ENCODE measurements at regions not wholly inside any gene's neighbourhood (a gene's known extent, or its start where the extent isn't known, plus 50 kb on each side); places are given as distances from the start of the nearest gene placed in this dataset.

DNA sequence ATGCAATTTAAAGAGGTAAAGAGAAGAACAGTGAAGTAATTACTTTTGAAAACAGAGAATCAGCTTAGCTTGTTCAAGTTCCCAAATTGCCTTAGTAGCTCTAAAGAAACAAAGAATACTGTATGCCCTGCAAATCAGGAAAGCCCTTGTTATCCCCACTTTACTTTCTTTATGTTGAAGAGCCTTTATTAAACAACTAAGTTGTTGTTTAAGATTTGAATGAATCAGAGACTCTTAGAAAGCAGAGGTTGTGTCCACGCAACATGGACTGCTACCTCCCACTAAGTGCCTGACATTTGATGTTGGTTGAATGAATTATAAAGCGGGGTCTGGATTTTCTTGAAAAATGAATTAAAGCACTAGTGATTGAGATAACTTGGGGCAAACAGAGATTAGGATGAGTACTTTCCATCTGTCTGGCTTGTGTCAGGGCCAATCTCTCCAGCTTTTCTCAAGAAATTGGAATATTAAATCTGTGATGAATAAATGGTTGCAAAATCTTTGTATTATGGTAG is 214.7 kb downstream of the POSTN start:
- no peaks in the 10 kb centered on the region for H3K27me3 Mint-ChIP-seq
- CTCF ChIA-PET, result no interaction called here
- H3K36me3 Mint-ChIP-seq (ENCODE audit: low read depth), result no peaks in the 10 kb centered on the region
- no peak for DNase-seq
- H3K27ac Mint-ChIP-seq, result no peak overlapping the region
- H3K4me3 Mint-ChIP-seq, result no peak overlapping the region
- H3K9me3 Mint-ChIP-seq, result peaks cover 3% of the 10 kb centered on the region
- POLR2A ChIA-PET, result no interaction called here
- H3K4me1 Mint-ChIP-seq, result no peaks in the 10 kb centered on the region

DNA sequence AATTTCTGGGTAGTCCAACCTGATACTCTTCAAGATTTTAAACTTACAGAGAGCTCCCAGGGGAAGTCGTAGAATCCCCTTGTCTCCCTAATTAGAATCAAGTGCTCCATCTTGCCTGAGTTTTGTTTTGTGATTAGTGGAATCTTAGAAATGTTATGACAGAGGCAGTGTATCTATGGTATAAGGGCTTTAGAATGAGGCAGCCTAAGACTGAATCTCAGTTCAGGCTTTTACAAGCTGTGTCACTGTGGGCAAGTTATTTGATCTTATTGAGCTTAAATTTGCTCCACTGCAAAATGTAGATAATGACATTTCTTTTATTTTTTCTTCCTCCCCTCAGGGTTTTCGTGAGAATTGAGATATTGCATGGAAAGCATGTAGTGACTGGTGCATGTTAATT is 215.5 kb downstream of the POSTN start:
- Mint-ChIP-seq H3K27me3 (no peaks in the 10 kb centered on the region), H3K27ac (no peak overlapping the region), H3K4me3 (no peak overlapping the region), H3K9me3 (peaks cover 3% of the 10 kb centered on the region), H3K4me1 (no peaks in the 10 kb centered on the region), H3K36me3 (ENCODE audit: low read depth) (no peaks in the 10 kb centered on the region)
- DNase-seq, result no peak
- ChIA-PET CTCF (no interaction called here), POLR2A (no interaction called here)

DNA sequence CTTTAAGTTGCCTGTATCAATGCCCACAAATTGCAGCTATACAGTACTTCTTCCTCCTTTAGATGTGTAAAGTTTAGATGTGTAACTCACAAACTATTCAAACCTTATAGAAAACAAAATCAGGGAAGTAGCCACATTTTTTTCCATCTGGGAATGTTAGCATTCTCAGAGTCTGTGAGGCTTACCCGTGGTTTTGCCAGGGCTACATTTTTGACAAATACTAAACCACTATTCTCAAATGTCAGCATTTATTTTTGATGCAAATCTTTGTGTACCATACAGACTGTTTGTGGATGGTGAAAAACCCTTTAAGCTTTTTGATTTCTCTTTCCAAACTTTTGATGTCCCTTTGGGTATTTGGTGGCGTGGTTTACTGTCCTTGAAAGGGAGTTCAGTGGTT is 216.4 kb downstream of the POSTN start:
- Mint-ChIP-seq H3K4me3 (no peak overlapping the region), H3K27me3 (no peaks in the 10 kb centered on the region), H3K4me1 (no peaks in the 10 kb centered on the region), H3K9me3 (no peaks in the 10 kb centered on the region), H3K27ac (no peak overlapping the region), H3K36me3 (ENCODE audit: low read depth) (no peaks in the 10 kb centered on the region)
- ChIA-PET CTCF (no interaction called here), POLR2A (no interaction called here)
- DNase-seq, result no peak

DNA sequence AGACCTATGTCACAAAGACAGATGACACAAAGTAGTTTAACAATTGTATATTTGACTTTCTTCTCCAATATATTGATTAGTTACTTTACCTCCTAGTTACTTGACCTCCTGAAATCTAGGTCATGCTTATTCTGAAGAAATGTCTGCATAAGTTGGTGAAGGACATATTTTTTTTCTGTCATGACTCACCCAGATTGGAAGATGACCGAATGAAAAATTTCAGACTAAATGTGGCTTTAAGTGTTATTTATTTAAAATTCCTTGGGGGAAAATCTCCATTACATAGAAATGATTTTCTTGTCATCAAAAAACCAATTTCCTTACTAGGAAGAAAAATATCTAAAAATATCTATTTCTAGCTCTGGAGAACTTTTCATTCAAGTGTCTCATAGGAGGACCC is 217.1 kb downstream of the POSTN start:
- Mint-ChIP-seq H3K27me3 (no peaks in the 10 kb centered on the region), H3K36me3 (ENCODE audit: low read depth) (no peaks in the 10 kb centered on the region), H3K4me1 (no peaks in the 10 kb centered on the region), H3K9me3 (no peaks in the 10 kb centered on the region), H3K27ac (no peak overlapping the region), H3K4me3 (no peak overlapping the region)
- POLR2A ChIA-PET, result no interaction called here
- DNase-seq, result no peak
- CTCF ChIA-PET, result no interaction called here

DNA sequence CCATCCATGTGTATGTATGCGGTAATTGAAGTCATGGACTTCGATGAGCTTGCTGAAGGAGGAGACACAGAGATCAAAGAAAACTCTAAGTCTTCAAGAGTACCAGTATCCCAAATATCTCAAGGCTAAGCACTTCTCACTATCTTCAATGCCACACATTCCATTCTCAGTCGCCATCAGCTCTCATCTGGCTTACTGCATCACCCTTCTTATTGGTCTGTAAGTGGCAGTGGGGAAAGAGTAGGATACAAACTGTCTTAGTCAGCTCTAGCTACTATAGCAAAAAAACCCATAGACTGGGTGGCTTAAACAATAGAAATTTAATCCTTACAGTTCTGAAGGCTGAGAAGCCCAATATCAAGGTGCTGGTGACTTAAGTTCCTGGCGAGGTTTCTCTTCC is 218.7 kb downstream of the POSTN start:
- DNase-seq, result no peak
- Mint-ChIP-seq H3K27ac (no peak overlapping the region), H3K4me3 (no peak overlapping the region), H3K9me3 (no peaks in the 10 kb centered on the region), H3K27me3 (no peaks in the 10 kb centered on the region), H3K4me1 (no peaks in the 10 kb centered on the region), H3K36me3 (ENCODE audit: low read depth) (no peaks in the 10 kb centered on the region)
- POLR2A ChIA-PET, result no interaction called here
- CTCF ChIA-PET, result no interaction called here

DNA sequence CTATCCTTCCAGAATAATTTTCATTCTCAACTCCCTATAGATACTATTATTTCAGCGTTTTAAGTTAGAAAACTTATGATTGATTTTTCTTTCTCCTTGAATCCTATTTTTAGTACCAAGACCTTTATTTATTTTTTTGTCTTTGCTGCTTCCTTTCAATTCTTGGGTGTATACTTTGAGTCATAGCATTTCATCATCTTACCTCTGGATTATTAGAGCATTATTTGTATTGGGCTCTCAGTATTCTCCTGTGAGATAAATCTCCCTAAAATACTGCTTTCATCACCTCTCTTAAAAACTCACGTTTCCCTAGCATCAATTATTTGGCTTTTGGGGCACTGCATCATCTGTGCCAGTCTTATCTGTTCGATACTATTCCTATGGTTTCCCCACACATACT is 222.8 kb downstream of the POSTN start:
- no peak for DNase-seq
- H3K4me3 Mint-ChIP-seq, result no peak overlapping the region
- no peaks in the 10 kb centered on the region for H3K27me3 Mint-ChIP-seq
- H3K27ac Mint-ChIP-seq, result no peak overlapping the region
- no peaks in the 10 kb centered on the region for H3K9me3 Mint-ChIP-seq
- H3K4me1 Mint-ChIP-seq, result no peaks in the 10 kb centered on the region
- ChIA-PET POLR2A (no interaction called here), CTCF (no interaction called here)
- H3K36me3 Mint-ChIP-seq (ENCODE audit: low read depth), result no peaks in the 10 kb centered on the region

DNA sequence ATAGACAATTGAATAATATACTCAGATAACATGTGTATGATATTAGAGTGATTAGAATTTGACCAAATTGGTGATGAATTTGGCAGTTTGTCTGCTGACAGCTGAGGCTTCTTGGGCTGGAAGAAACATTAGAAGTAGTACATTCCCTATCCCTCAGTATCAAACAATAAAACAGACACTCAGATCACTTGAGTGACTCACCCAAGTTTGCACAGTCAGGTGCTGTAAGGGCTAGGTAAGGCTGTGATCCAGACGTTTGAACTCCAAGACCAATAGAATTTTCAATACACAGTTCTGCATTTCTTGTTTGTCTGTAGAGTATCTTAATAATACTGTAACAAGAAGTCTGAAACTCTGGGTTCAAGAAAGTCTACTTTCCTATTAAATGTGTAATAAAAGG is 223.5 kb downstream of the POSTN start:
- Mint-ChIP-seq H3K4me1 (no peaks in the 10 kb centered on the region), H3K9me3 (no peaks in the 10 kb centered on the region), H3K36me3 (ENCODE audit: low read depth) (no peaks in the 10 kb centered on the region), H3K27me3 (no peaks in the 10 kb centered on the region), H3K27ac (no peak overlapping the region), H3K4me3 (no peak overlapping the region)
- CTCF ChIA-PET, result no interaction called here
- DNase-seq, result no peak
- POLR2A ChIA-PET, result no interaction called here

DNA sequence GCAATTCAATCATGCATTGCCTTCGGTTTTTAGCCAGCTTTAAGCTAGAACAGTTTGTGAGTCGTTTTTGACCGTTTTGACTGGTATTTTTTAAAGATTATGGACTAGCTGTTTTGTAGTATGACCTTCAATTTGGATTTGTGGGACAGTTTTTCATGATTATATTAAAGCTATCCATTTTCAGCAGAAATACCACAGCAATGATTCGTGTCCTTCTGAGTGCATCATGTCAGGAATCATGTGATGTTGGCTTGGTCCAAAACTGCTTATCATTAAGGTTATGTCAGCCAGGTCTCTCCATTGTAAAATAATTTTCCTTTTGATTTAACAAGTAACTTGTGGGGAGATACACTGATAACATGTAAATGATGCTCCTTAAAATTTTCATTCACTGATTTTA is 229.0 kb downstream of the POSTN start:
- H3K4me3 Mint-ChIP-seq, result no peak overlapping the region
- ChIA-PET CTCF (no interaction called here), POLR2A (no interaction called here)
- no peaks in the 10 kb centered on the region for H3K4me1 Mint-ChIP-seq
- no peaks in the 10 kb centered on the region for H3K9me3 Mint-ChIP-seq
- no peak for DNase-seq
- H3K27me3 Mint-ChIP-seq, result no peaks in the 10 kb centered on the region
- no peak overlapping the region for H3K27ac Mint-ChIP-seq
- no peaks in the 10 kb centered on the region for H3K36me3 Mint-ChIP-seq (ENCODE audit: low read depth)

DNA sequence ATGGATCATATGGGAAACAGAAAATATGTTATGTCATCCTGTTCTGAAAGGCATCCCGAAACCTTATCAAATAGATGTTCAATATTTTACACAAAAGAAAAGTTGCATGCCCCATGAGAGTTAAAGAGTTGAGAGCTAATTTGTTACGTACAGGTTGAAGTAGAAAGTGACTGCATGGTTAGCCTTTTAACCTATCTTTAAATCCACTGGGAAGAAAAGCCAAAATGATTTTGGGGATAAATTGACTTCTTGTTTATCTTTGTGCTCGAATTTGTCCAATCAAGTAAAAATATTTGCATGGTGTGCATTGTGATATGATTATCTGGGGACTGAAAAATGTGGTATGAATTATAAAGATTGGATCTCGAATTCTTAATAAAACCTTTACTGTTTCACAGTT is 230.1 kb downstream of the POSTN start:
- CTCF ChIA-PET, result no interaction called here
- Mint-ChIP-seq H3K27me3 (no peaks in the 10 kb centered on the region), H3K9me3 (no peaks in the 10 kb centered on the region), H3K4me1 (no peaks in the 10 kb centered on the region), H3K36me3 (ENCODE audit: low read depth) (no peaks in the 10 kb centered on the region), H3K27ac (no peak overlapping the region), H3K4me3 (no peak overlapping the region)
- POLR2A ChIA-PET, result no interaction called here
- no peak for DNase-seq

DNA sequence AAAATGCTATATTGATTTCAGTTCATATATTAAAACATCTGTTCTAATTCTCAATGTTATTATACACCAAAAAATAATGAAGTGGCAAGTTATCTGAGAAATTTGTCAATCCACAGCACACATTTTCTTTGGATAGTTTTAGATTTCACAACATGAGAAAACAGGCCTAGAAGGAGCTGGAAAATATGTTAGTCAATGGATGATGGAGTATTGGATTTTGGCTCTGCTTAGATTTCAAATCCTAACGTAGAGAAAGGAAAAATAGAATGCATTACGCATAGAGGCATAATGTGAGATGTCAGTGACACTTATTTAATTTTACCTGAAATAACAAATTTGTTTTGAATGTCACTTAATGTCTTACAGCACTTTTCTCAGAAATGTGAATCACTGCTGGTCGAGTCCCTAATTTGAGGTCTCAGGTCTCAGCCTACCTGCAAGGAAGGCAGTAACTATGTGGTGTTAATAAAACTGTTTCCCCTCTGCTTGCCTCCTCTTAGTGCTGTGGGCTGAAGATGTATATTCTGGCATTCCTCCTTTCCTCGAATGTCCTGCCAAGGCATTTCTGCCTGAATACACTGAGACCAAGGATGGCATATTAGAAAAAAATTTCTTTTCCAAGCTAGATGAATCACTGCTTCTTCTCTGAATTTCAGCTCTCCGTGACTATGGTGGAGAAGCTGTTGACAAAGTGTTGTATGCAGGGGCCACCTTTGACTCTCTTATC is 232.4 kb downstream of the POSTN start:
- no peak for DNase-seq
- Mint-ChIP-seq H3K36me3 (ENCODE audit: low read depth) (no peaks in the 10 kb centered on the region), H3K9me3 (no peaks in the 10 kb centered on the region), H3K27ac (no peak overlapping the region), H3K4me1 (no peaks in the 10 kb centered on the region), H3K4me3 (no peak overlapping the region), H3K27me3 (no peaks in the 10 kb centered on the region)
- ChIA-PET CTCF (no interaction called here), POLR2A (no interaction called here)

DNA sequence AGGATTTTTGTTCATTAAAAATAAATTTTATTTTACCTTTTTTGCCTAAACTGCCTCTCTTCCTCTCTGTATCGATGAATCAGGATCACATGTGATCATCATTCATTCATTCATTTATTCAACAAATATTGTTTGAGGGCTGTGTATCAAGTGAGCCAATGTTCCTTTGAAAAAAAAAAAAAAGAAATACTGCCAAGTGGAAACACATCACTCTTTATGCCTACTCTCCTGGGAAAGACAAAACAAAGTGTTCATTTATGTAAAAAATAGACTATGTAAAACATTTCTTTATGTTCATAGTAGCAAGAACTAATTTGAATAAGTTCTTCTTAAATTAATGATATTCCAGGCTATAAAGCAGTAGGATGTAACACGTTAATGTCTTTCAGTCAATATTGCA is 233.1 kb downstream of the POSTN start:
- ChIA-PET CTCF (no interaction called here), POLR2A (no interaction called here)
- no peak for DNase-seq
- Mint-ChIP-seq H3K27me3 (no peaks in the 10 kb centered on the region), H3K36me3 (ENCODE audit: low read depth) (no peaks in the 10 kb centered on the region), H3K9me3 (no peaks in the 10 kb centered on the region), H3K4me1 (no peaks in the 10 kb centered on the region), H3K4me3 (no peak overlapping the region), H3K27ac (no peak overlapping the region)

DNA sequence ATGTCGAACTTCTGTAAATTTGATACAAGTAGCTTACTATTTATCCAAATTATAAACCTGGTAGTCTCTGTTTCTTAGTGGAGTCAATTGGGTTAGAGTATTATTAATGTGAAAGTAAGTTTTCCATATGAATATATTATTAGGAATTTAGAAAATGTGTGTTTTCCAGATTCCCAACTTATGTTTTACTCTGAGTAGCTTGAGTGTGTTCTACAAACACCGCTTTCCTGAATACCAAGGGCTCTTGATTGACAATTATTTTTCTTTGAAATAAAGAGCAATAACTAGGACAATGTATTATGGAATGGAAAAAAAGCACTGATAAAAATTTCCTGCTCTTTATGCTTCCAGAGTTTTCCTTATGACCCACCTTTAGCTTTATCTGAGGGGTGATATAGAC is 233.6 kb downstream of the POSTN start:
- ChIA-PET CTCF (no interaction called here), POLR2A (no interaction called here)
- no peak for DNase-seq
- Mint-ChIP-seq H3K4me1 (no peaks in the 10 kb centered on the region), H3K4me3 (no peak overlapping the region), H3K36me3 (ENCODE audit: low read depth) (no peaks in the 10 kb centered on the region), H3K27ac (no peak overlapping the region), H3K27me3 (no peaks in the 10 kb centered on the region), H3K9me3 (no peaks in the 10 kb centered on the region)

DNA sequence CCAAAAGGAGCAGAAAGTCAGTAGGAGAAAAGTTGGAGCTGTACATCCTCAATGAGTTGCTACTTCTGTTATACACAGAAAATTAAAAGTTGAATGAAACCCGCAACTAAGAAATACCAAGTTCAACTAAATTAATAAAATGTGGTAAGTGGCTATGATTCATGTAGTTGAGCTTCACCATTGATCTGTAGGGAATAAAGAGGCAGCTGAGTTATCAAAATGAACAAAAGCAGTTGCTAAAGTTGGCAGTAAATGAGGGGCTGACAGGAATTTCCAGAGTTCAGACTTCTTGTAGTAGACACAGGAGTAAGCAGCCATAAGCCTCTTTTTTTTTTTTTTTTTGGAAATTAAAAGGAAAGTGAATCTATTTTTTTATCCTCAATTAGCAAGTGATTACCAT is 234.6 kb downstream of the POSTN start:
- Mint-ChIP-seq H3K27ac (no peak overlapping the region), H3K9me3 (no peaks in the 10 kb centered on the region), H3K4me3 (no peak overlapping the region), H3K36me3 (ENCODE audit: low read depth) (no peaks in the 10 kb centered on the region), H3K27me3 (no peaks in the 10 kb centered on the region), H3K4me1 (no peaks in the 10 kb centered on the region)
- ChIA-PET POLR2A (no interaction called here), CTCF (interaction anchor here (0.7 kb wide), 1 partner anchor 115 kb away, joined by 4 read pairs; no protein-coding TSS in a partner anchor)
- DNase-seq, result no peak

DNA sequence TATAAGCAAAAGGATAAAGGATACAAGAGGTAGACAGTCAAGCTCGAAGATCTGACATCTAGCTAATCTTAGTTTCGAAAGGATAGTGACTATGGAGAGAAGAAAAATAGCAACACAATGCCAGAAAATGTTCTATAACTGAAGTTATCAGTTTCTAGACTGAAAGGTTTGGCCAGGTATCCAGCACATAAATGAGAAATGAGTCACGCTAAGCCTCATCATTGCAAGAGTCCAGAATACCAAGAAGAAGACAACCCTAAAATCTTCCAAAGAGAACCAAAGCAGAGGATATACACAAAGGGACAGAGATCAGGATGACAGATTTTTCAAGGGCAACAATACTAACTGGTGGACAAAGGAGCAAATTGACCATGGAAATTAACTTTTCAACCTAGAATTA is 237.0 kb downstream of the POSTN start:
- Mint-ChIP-seq H3K9me3 (no peaks in the 10 kb centered on the region), H3K27me3 (no peaks in the 10 kb centered on the region), H3K27ac (no peak overlapping the region), H3K4me1 (no peaks in the 10 kb centered on the region), H3K4me3 (no peak overlapping the region), H3K36me3 (ENCODE audit: low read depth) (no peaks in the 10 kb centered on the region)
- CTCF ChIA-PET, result no interaction called here
- POLR2A ChIA-PET, result no interaction called here
- DNase-seq, result no peak

DNA sequence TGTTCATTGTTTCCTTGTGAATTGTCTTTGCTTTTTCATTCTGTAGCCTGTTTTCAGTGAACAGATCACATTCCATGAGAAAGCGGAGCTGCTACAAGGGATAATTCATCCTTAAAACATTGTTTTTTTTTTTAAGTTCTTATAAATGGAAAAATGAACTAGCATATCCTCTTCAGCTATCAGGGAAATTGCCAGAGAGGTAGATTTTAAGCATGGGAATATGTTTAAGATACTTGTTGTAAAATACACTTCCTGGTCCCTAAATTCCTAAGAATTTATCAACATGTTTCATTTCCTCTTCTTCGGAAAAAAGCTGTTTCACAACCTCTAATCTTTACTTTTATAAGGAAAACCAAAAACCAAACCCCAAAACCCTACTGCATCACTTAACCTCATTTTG is 238.0 kb downstream of the POSTN start:
- Mint-ChIP-seq H3K4me3 (no peak overlapping the region), H3K4me1 (no peaks in the 10 kb centered on the region), H3K27ac (no peak overlapping the region), H3K36me3 (ENCODE audit: low read depth) (no peaks in the 10 kb centered on the region), H3K27me3 (no peaks in the 10 kb centered on the region), H3K9me3 (no peaks in the 10 kb centered on the region)
- ChIA-PET CTCF (no interaction called here), POLR2A (no interaction called here)
- no peak for DNase-seq
